Embryonic facial prominence (tissue), 1 donor: ENCODE measurements at regions not wholly inside any gene's neighbourhood (a gene's known extent, or its start where the extent isn't known, plus 50 kb on each side); places are given as distances from the start of the nearest gene placed in this dataset.
"Not testable (repeated sequence)": the region's sequence is repeated elsewhere in the genome, so short reads cannot be mapped to it uniquely, and the experiment has no call there.

Experiments
- DNase-seq: peaks from one replicate; pipeline ENCODE4 v3.0.0-alpha.2; 2016; ENCODE audit errors: extremely low spot score

DNA sequence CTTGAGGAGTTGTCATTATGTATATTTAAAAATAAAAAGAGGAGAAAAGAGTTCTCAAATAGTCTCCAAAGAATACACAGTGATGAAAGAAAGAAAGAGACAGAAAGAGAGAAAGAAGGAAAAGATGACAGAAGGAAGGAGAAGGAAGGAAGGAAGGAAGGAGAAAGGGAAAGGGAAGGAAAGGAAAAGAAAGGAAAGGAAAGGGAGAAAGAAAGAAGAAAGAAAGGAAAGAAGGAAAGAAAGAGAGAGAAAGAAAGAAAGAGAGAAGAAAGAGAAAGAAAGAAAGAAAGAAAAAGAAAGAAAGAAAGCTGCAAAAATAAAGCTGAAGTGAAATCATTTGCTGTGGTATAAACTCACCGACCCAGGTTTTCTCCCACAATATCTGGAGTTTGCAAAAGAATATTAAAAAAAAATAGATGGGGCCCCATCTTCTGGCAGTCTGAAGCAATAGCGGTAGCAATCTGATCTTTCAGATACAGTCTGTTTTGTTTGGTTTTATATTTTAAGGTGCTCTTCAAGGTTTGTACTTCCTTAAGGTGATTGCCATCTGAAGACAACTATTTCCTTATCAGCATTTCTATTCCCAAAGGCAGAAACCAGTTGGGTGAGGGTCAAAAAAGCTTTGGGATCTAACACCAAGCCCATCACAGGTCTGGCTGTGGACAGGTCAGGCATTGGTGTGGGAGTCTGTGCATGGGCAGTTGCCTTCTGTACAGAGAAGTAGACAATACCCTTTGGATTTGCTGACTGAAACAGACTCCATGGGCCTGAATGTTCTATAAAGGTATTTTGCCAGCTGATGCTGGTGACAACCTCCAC is 160.4 kb downstream of the CPEB2 start:
- peak; percentile 6 for DNase-seq

- no peak for DNase-seq
These were observed 161.0 kb downstream of the CPEB2 start for GRCh38 chr4:15163284-15163645.

- DNase-seq = no peak
These were observed 162.3 kb downstream of the CPEB2 start for GRCh38 chr4:15164571-15164970.

GRCh38 chr4:15167743-15168142 is 165.5 kb downstream of the CPEB2 start:
- DNase-seq = no peak

DNA sequence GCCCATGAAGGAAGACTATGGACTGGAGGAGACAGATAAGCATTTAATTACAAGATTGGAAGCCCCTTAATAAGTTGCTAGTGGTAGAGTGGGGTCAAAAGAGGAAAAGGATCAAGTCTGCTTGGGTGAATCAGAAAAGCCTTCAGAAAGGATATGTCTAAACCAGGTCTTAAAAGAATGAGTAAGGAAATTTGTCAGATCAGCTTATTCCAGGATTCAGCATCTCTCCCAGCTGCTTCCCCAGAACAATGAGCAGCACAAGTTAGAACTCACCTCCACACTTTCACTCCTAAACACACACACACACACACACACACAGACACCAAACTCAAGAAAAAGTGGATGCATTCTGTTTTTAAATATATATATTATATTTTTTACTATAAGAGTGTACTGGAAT is 166.5 kb downstream of the CPEB2 start:
- no peak for DNase-seq

DNA sequence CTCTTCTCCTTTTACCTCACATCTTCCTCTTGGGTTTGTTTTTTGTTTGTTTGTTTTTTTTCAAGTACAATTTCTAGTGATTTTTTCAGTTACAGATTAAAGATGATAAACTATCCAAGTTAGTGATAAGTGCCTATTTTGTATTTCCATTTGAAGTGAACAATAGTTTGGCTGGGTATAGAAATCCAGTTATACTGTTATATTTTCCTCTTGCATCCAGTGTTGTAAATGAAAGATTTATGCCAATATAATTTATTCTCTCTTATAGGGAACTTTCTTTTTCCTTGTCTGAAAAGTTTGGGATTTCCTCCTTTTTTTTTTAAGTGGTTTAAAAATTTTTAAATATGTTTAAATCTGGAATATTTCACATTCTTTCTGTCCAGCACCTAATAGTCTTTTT is 169.4 kb downstream of the CPEB2 start:
- no peak for DNase-seq

DNA sequence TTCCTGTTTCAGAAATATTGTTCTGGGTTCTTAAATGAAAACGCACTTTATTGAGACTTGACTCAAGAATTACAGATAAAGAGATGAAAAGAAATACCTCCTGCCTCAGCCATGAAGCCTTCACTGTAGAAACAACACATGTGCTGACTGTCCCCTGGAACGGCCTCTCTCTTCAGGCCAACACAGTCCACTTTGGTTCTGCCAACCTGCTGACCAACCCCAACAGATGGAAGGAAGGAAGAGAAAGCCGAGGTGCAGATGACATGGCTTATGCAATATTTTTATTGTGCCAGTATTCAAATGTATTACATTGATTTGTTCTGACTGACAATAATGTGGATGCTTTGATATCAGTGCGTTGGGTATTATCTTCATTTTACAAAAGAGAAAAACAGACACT is 171.0 kb downstream of the CPEB2 start:
- DNase-seq = no peak

DNA sequence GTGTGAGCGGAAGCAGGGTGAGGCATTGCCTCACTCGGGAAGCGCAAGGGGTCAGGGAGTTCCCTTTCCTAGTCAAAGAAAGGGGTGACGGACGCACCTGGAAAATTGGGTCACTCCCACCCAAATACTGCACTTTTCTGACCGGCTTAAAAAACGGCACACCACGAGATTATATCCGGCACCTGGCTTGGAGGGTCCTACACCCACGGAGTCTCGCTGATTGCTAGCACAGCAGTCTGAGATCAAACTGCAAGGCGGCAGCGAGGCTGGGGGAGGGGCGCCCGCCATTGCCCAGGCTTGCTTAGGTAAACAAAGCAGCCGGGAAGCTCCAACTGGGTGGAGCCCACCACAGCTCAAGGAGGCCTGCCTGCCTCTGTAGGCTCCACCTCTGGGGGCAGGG is 171.9 kb downstream of the CPEB2 start:
- not testable (repeated sequence) for DNase-seq

GRCh38 chr4:15179842-15180241 is 177.6 kb downstream of the CPEB2 start:
- not testable (repeated sequence) for DNase-seq

DNA sequence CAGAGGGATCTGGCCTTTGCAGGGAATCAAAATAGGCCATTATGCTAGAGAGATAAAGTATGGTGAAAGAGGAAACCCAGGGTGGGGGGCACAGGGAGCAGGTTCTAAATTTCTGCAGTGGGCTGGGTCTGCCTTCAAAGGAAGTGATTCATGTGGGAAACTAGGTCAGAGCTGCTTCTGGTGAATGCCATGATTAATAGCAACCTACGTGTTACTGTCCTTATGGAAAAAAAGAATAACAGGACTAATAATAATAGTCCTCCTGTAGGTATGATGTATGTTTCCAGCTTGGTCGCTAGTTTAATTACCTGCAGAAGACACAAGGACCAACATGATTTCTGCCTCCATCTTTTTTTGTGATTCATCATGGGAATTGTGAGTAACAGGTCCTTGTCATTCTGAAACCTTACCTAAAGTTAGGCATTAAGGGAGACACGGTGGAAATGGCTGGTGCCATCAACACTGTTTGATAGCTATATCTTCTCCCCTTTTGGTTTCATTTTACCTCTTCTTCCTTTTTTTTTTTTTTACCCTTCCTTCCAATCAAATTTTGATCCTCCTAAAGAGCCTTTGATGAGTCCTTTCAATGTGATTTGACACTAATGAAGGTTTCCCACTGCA is 180.4 kb downstream of the CPEB2 start:
- DNase-seq = no peak

DNA sequence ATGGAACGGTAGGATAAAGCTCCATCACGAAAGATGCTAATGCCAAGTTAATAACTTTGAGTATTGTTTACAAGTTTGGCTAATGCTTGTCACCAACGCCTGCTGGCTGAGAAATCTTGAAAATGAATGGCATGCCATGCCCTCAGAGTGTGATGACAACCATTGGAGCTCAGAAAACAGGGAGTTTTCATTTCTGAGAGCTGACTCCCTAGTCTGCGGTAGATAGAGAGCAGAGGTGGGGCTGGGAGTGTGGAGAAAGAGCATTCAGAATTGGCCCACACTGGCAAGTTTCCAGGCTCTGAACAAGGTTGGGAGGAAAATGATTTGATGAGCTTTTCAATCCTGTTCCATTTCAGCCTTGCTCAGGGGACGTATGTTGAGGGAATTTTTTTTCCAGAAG is 183.9 kb downstream of the CPEB2 start:
- no peak for DNase-seq

- DNase-seq = no peak
These were observed 184.5 kb downstream of the CPEB2 start for GRCh38 chr4:15186806-15187205.

GRCh38 chr4:15188605-15189539 is 186.6 kb downstream of the CPEB2 start:
- no peak for DNase-seq

GRCh38 chr4:15194520-15194919 is 192.2 kb downstream of the CPEB2 start:
- no peak for DNase-seq

DNA sequence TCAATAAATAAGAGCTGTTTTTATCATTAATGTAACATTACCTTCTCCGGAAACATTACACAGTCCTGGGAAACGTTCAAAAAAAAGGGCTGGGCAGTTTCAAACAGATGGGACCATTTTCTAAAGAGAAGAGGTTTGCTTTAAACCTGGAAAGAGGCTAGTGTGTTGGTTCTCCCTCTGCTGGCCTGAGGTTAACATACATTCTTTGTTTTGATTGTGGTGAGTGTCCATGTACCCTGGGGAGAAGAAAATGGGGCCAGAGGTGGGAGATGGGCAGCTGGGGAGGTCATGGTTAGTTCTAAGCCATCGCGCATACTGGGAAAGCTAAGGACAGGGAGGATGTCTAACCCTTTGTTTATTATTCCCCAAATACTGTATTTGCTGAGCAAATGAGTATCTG is 194.7 kb downstream of the CPEB2 start:
- no peak for DNase-seq

DNA sequence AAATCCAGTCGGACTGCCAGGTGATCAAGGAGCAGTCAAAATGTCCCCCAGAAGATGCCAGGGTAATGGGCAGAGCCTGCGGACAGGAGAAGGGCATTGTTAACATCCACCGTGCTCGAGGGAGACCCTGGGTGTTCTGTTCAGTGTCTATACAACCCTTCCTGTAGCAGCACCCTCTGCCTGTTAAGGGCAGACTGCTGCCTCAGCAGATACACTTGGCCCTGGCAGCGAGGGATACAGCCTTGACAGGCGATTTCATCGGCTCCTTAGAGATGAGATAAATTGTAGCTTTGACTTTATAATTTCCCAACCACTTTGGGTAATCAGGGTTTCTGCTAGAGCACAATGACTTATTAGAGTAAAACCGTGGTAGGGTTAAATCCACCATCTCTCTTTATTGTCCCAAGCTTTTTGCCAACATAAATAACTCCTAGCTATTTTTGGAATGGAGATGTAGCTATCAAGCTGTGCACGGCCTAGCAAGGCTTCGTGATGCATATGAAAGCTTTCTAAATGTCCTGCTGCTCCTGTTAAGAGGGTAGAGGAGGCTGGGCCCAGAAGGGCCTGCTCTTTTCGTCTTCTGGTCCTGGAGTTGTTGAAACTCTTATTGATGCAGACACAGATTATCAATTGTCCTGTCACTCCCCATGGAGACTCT is 195.9 kb downstream of the CPEB2 start:
- DNase-seq = no peak

DNA sequence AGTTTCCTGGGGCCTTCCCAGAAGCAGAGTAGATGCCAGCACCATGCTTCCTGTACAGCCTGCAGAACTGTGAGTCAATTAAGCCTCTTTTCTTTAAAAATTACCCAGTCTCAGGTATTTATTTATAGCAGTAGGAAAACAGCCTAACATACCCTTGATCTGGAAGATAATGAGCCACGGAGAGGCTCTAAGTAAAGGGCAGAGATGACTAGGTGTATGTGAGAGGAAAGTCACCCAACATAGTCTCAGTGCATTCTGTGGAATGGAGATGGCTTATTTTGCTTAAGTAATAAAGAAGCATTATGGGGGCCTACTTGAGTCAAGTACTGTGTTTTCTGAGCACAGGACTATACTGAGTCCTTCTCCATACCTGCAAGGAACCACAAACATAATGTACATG is 199.5 kb downstream of the CPEB2 start:
- no peak for DNase-seq

- DNase-seq = no peak
These were observed 200.2 kb downstream of the CPEB2 start for GRCh38 chr4:15202481-15202880.

DNA sequence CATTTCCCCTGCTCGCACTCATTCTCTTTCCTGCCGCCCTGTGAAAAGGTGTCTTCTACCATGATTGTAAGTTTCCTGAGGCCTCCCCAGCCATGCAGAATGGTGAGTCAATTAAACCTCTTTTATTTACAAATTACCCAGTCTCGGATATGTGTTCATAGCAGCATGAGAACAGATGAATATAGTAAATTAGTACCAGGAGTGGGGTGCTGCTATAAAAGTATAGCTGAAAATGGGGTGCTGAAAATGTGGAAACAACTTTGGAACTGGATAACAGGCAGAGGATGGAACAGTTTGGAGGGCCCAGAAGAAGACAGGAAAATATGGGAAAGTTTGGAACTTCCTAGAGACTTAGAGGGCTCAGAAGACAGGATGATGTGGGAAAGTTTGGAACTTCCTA is 204.2 kb downstream of the CPEB2 start:
- not testable (repeated sequence) for DNase-seq

GRCh38 chr4:15213302-15213970 is 211.2 kb downstream of the CPEB2 start:
- no peak for DNase-seq

- DNase-seq = no peak
These were observed 212.7 kb upstream of the C1QTNF7 start for GRCh38 chr4:15215109-15215508.
